ENCODE measurements at regions not wholly inside any gene's neighbourhood (a gene's known extent, or its start where the extent isn't known, plus 50 kb on each side); places are given as distances from the start of the nearest gene placed in this dataset.

- H3K27me3 ChIP-seq (ENCODE audit: insufficient read depth, low read length) = no peaks in the 10 kb centered on the region
- Mint-ChIP-seq H3K4me3 (no peak overlapping the region), H3K9me3 (peaks cover 0 to 10% (median 6%) of the 10 kb centered on the region in 8 donors), H3K27me3 (no peaks in the 10 kb centered on the region), H3K36me3 (no peaks in the 10 kb centered on the region), H3K27ac (no peak overlapping the region), H3K4me1 (no peaks in the 10 kb centered on the region)
- ChIA-PET POLR2A (ENCODE audit: partially characterized antibody) (no interaction called here), CTCF (ENCODE audit: partially characterized antibody) (no interaction called here)
- no peak for DNase-seq
- H3K4me3 ChIP-seq (ENCODE audit: low read length in 2 of 2) = no peak overlapping the region
- no peaks in the 10 kb centered on the region for H3K9me3 ChIP-seq (ENCODE audit: control insufficient read depth in 1 of 2, low read length in 2 of 2)
- H3K4me1 ChIP-seq (ENCODE audit: insufficient read depth, low read length) = no peaks in the 10 kb centered on the region
- H3K36me3 ChIP-seq (ENCODE audit: insufficient read depth, low read length) = no peaks in the 10 kb centered on the region
- intact Hi-C loops (cut with micrococcal nuclease) = no loop called here
- H3K27ac ChIP-seq (ENCODE audit: low read depth, low read length) = no peak overlapping the region
Observed at GRCh38 chr6:66964216-66964615, 1257.2 kb upstream of the EYS start.

DNA sequence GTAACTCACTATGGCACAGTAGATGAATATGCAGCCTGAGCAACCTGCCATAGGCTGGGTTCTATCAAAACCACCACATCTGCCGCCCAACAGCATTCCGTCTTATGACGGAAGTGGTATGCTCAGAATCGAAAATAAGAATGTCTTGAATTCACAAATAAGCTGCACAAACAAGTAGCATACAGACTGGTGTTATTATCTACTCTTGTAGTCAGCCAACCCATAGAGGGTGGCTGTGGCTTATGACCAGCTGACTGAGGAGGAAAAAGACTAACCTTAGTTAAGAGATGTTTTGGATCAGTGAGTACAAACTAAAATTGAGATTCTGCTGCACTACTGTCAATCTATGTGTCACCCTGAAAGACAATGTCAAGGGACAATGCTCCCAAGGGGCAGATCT, 1255.1 kb upstream of the EYS start:
- no peak overlapping the region for H3K27ac Mint-ChIP-seq
- H3K36me3 Mint-ChIP-seq = no peaks in the 10 kb centered on the region
- no peak overlapping the region for H3K4me3 Mint-ChIP-seq
- Histone ChIP-seq H3K4me1 (ENCODE audit: insufficient read depth, low read length) (no peaks in the 10 kb centered on the region), H3K9me3 (ENCODE audit: control insufficient read depth in 1 of 2, low read length in 2 of 2) (no peaks in the 10 kb centered on the region), H3K36me3 (ENCODE audit: insufficient read depth, low read length) (no peaks in the 10 kb centered on the region), H3K27ac (ENCODE audit: low read depth, low read length) (no peak overlapping the region), H3K27me3 (ENCODE audit: insufficient read depth, low read length) (no peaks in the 10 kb centered on the region), H3K4me3 (ENCODE audit: low read length in 2 of 2) (no peak overlapping the region)
- CTCF ChIA-PET (ENCODE audit: partially characterized antibody) = interaction anchor here (0.6 kb wide), 1 partner anchor 46 kb away, joined by 4 read pairs; no protein-coding TSS in a partner anchor
- H3K4me1 Mint-ChIP-seq = no peaks in the 10 kb centered on the region
- intact Hi-C loops (cut with micrococcal nuclease) = no loop called here
- DNase-seq = no peak
- POLR2A ChIA-PET (ENCODE audit: partially characterized antibody) = no interaction called here
- H3K9me3 Mint-ChIP-seq = peaks cover 0 to 13% (median 8%) of the 10 kb centered on the region in 8 donors
- no peaks in the 10 kb centered on the region for H3K27me3 Mint-ChIP-seq

DNA sequence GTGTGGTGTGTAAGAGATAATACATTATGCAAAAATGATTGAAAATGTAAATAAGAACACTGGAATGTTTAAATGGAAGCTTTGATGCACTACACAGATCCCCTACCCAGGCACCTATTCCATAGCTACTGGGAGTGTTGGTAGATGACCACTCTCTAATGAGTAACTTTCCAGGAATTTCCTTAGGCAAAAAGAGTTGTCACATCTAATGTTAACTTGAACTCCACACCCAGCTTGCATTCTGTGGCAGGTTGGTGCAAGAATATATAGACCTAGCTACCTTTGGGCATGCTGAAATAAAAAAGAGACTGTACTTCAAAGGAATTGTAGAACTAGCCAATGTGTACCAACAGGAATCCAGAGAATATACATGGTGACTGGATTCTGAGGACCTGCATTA, 1254.2 kb upstream of the EYS start:
- Histone ChIP-seq H3K4me1 (ENCODE audit: insufficient read depth, low read length) (no peaks in the 10 kb centered on the region), H3K4me3 (ENCODE audit: low read length in 2 of 2) (no peak overlapping the region), H3K36me3 (ENCODE audit: insufficient read depth, low read length) (no peaks in the 10 kb centered on the region), H3K27ac (ENCODE audit: low read depth, low read length) (no peak overlapping the region), H3K27me3 (ENCODE audit: insufficient read depth, low read length) (no peaks in the 10 kb centered on the region), H3K9me3 (ENCODE audit: control insufficient read depth in 1 of 2, low read length in 2 of 2) (no peaks in the 10 kb centered on the region)
- intact Hi-C loops (cut with micrococcal nuclease) = no loop called here
- H3K4me1 Mint-ChIP-seq = no peaks in the 10 kb centered on the region
- POLR2A ChIA-PET (ENCODE audit: partially characterized antibody) = no interaction called here
- no peaks in the 10 kb centered on the region for H3K27me3 Mint-ChIP-seq
- peaks cover 0 to 9% (median 7%) of the 10 kb centered on the region in 8 donors for H3K9me3 Mint-ChIP-seq
- H3K4me3 Mint-ChIP-seq = no peak overlapping the region
- no peak for DNase-seq
- H3K27ac Mint-ChIP-seq = no peak overlapping the region
- CTCF ChIA-PET (ENCODE audit: partially characterized antibody) = no interaction called here
- H3K36me3 Mint-ChIP-seq = no peaks in the 10 kb centered on the region

DNA sequence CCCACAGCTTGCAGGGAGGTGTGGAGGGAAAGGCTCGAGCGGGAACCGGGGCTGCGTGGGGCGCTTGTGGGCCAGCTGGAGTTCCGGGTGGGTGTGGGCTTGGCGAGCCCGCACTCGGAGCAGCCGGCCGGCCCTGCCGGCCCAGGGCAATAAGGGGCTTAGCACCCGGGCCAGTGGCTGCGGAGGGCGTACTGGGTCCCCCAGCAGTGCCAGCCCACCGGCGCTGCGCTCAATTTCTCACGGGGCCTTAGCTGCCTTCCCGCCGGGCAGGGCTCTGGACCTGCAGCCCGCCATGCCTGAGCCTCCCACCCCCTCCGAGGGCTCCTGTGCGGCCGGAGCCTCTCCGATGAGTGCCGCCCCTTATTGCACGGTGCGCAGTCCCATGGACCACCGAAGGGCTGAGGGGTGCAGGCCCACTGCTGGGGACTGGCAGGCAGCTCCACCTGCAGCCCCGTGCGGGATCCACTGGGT, 1242.2 kb upstream of the EYS start:
- Histone ChIP-seq H3K27me3 (ENCODE audit: insufficient read depth, low read length) (no peaks in the 10 kb centered on the region), H3K27ac (ENCODE audit: low read depth, low read length) (no peak overlapping the region), H3K4me3 (ENCODE audit: low read length in 2 of 2) (no peak overlapping the region), H3K36me3 (ENCODE audit: insufficient read depth, low read length) (no peaks in the 10 kb centered on the region), H3K9me3 (ENCODE audit: control insufficient read depth in 1 of 2, low read length in 2 of 2) (no peaks in the 10 kb centered on the region), H3K4me1 (ENCODE audit: insufficient read depth, low read length) (no peaks in the 10 kb centered on the region)
- ChIA-PET CTCF (ENCODE audit: partially characterized antibody) (no interaction called here), POLR2A (ENCODE audit: partially characterized antibody) (no interaction called here)
- H3K4me1 Mint-ChIP-seq = no peaks in the 10 kb centered on the region
- intact Hi-C loops (cut with micrococcal nuclease) = no loop called here
- peaks cover 0 to 12% (median 4%) of the 10 kb centered on the region in 8 donors for H3K9me3 Mint-ChIP-seq
- no peaks in the 10 kb centered on the region for H3K27me3 Mint-ChIP-seq
- no peak overlapping the region for H3K4me3 Mint-ChIP-seq
- no peak overlapping the region for H3K27ac Mint-ChIP-seq
- DNase-seq = no peak
- no peaks in the 10 kb centered on the region for H3K36me3 Mint-ChIP-seq

- ChIA-PET POLR2A (ENCODE audit: partially characterized antibody) (no interaction called here), CTCF (ENCODE audit: partially characterized antibody) (no interaction called here)
- Histone ChIP-seq H3K4me3 (ENCODE audit: low read length in 2 of 2) (no peak overlapping the region), H3K4me1 (ENCODE audit: insufficient read depth, low read length) (no peaks in the 10 kb centered on the region), H3K36me3 (ENCODE audit: insufficient read depth, low read length) (no peaks in the 10 kb centered on the region), H3K27me3 (ENCODE audit: insufficient read depth, low read length) (no peaks in the 10 kb centered on the region), H3K27ac (ENCODE audit: low read depth, low read length) (no peak overlapping the region), H3K9me3 (ENCODE audit: control insufficient read depth in 1 of 2, low read length in 2 of 2) (no peaks in the 10 kb centered on the region)
- Mint-ChIP-seq H3K4me1 (no peaks in the 10 kb centered on the region), H3K27ac (no peak overlapping the region), H3K4me3 (no peak overlapping the region), H3K36me3 (no peaks in the 10 kb centered on the region), H3K27me3 (no peaks in the 10 kb centered on the region), H3K9me3 (peaks cover 0 to 15% (median 5%) of the 10 kb centered on the region in 8 donors)
- intact Hi-C loops (cut with micrococcal nuclease) = no loop called here
- DNase-seq = no peak
Observed at GRCh38 chr6:66948106-66948505, 1241.1 kb upstream of the EYS start.

DNA sequence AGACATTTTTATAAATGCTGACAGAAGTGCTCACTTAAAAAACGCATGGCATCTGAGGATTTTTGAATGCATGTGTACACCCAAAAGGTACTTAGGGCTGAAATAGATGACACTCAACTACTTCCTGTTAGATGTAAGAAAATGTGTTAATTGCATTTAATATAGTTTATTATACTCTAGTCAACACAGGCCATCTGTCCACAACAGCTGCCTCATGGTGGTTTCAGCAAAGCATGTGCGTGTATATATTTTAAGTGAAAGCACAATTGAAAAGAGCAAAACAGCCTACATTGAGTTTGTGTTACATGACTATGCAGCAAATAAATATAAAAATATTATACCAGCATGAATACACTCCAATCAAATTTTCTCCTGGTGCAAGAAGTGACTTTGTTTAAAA, 1233.0 kb upstream of the EYS start:
- Mint-ChIP-seq H3K4me1 (no peaks in the 10 kb centered on the region), H3K27me3 (no peaks in the 10 kb centered on the region), H3K9me3 (peaks cover 2 to 14% (median 6%) of the 10 kb centered on the region in 8 donors), H3K27ac (no peak overlapping the region), H3K4me3 (no peak overlapping the region), H3K36me3 (no peaks in the 10 kb centered on the region)
- H3K4me3 ChIP-seq (ENCODE audit: low read length in 2 of 2) = no peak overlapping the region
- intact Hi-C loops (cut with micrococcal nuclease) = no loop called here
- DNase-seq = no peak
- no peaks in the 10 kb centered on the region for H3K27me3 ChIP-seq (ENCODE audit: insufficient read depth, low read length)
- ChIA-PET POLR2A (ENCODE audit: partially characterized antibody) (no interaction called here), CTCF (ENCODE audit: partially characterized antibody) (no interaction called here)
- H3K9me3 ChIP-seq (ENCODE audit: control insufficient read depth in 1 of 2, low read length in 2 of 2) = no peaks in the 10 kb centered on the region
- no peak overlapping the region for H3K27ac ChIP-seq (ENCODE audit: low read depth, low read length)
- no peaks in the 10 kb centered on the region for H3K36me3 ChIP-seq (ENCODE audit: insufficient read depth, low read length)
- H3K4me1 ChIP-seq (ENCODE audit: insufficient read depth, low read length) = no peaks in the 10 kb centered on the region

- CTCF ChIA-PET (ENCODE audit: partially characterized antibody) = no interaction called here
Observed at GRCh38 chr6:66937180-66937579, 1230.2 kb upstream of the EYS start.

GRCh38 chr6:66935612-66936011, 1228.6 kb upstream of the EYS start:
- intact Hi-C loops (cut with micrococcal nuclease) = no loop called here
- Mint-ChIP-seq H3K36me3 (no peaks in the 10 kb centered on the region), H3K27ac (no peak overlapping the region), H3K9me3 (peaks cover 2 to 12% (median 7%) of the 10 kb centered on the region in 8 donors), H3K4me1 (no peaks in the 10 kb centered on the region), H3K27me3 (no peaks in the 10 kb centered on the region), H3K4me3 (no peak overlapping the region)
- Histone ChIP-seq H3K36me3 (ENCODE audit: insufficient read depth, low read length) (no peaks in the 10 kb centered on the region), H3K4me3 (ENCODE audit: low read length in 2 of 2) (no peak overlapping the region), H3K9me3 (ENCODE audit: control insufficient read depth in 1 of 2, low read length in 2 of 2) (no peaks in the 10 kb centered on the region), H3K27ac (ENCODE audit: low read depth, low read length) (no peak overlapping the region), H3K27me3 (ENCODE audit: insufficient read depth, low read length) (no peaks in the 10 kb centered on the region), H3K4me1 (ENCODE audit: insufficient read depth, low read length) (no peaks in the 10 kb centered on the region)
- ChIA-PET POLR2A (ENCODE audit: partially characterized antibody) (interaction anchor here (0.5 kb wide), 1 partner anchor 118 kb away, joined by 3 read pairs; no protein-coding TSS in a partner anchor), CTCF (ENCODE audit: partially characterized antibody) (no interaction called here)
- DNase-seq = no peak

More at GRCh38 chr6:66937180-66937579, 1230.2 kb upstream of the EYS start:
- H3K27ac ChIP-seq (ENCODE audit: low read depth, low read length) = no peak overlapping the region
- no peaks in the 10 kb centered on the region for H3K4me1 ChIP-seq (ENCODE audit: insufficient read depth, low read length)
- no peaks in the 10 kb centered on the region for H3K9me3 ChIP-seq (ENCODE audit: control insufficient read depth in 1 of 2, low read length in 2 of 2)
- H3K36me3 Mint-ChIP-seq = no peaks in the 10 kb centered on the region
- no peaks in the 10 kb centered on the region for H3K27me3 ChIP-seq (ENCODE audit: insufficient read depth, low read length)
- intact Hi-C loops (cut with micrococcal nuclease) = no loop called here
- POLR2A ChIA-PET (ENCODE audit: partially characterized antibody) = no interaction called here
- H3K36me3 ChIP-seq (ENCODE audit: insufficient read depth, low read length) = no peaks in the 10 kb centered on the region
- H3K4me3 ChIP-seq (ENCODE audit: low read length in 2 of 2) = no peak overlapping the region
- peaks cover 2 to 12% (median 7%) of the 10 kb centered on the region in 8 donors for H3K9me3 Mint-ChIP-seq
- no peak overlapping the region for H3K27ac Mint-ChIP-seq
- no peaks in the 10 kb centered on the region for H3K4me1 Mint-ChIP-seq
- H3K4me3 Mint-ChIP-seq = no peak overlapping the region
- H3K27me3 Mint-ChIP-seq = no peaks in the 10 kb centered on the region
- DNase-seq = peak in 1 of 5 donors; percentile 37
